SU-DHL-6 (cell line): ENCODE measurements at regions not wholly inside any gene's neighbourhood (a gene's known extent, or its start where the extent isn't known, plus 50 kb on each side); places are given as distances from the start of the nearest gene placed in this dataset.

ENCODE experiments used
- CTCF ChIP-seq: fragments of 200-600 bp; sonication (generic); IDR thresholded peaks from one replicate; pipeline ENCODE4 v1.5.1; 2017; ENCODE audit warnings: antibody characterized with exemption, mild to moderate bottlenecking, low read length, moderate library complexity; ENCODE audit not compliant: insufficient read depth, poor library complexity, severe bottlenecking
- EZH2phosphoT487 ChIP-seq: fragments of 200-600 bp; sonication (generic), shearing (Covaris generic); conservative IDR thresholded peaks from 2 replicates; pipeline ENCODE4 v1.6.1; 2018; ENCODE audit warnings: mild to moderate bottlenecking, antibody characterized with exemption, low read length, moderate library complexity, mixed read lengths

DNA sequence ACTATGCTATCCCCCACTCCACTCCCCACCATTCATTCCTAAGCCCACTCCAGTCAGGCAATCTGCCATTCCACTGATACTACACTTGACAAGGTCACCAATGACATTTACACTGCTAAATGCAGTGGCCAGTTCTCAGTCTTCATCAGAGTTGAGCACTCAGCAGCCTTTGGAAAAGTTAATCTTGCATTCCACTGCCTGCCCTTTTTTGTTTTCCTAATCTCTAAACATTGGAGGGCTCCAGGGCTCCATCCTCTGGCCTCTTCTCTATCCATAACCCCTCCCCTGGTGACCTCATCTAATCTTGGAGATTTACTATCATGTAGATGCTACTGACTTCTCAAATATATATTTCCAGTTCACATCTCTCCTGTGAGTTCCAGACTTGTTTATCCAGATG lies 70.9 kb upstream of the S1PR1 start:
- TF ChIP-seq CTCF (no peak), EZH2phosphoT487 (no peak)
